ENCODE measurements at regions not wholly inside any gene's neighbourhood (a gene's known extent, or its start where the extent isn't known, plus 50 kb on each side); places are given as distances from the start of the nearest gene placed in this dataset.

DNA sequence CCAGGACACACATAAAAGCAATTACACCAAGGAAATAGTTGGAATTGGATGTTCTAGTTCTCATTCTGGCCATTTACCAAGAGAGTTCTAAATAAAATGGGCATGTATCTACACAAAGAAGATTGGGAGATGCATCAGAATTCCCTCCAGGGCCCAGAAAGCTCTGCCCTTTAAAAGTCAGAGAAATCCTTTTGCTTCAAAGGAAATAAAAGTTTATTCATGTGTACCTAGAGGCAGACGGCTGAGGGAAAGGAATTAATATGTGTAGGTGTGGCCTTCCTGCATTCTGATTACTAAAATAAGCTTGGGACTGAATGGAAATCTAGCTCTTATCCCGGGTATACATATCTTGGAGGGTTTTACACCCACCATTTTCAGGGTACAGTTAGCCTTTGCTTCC is 719.4 kb downstream of the SEMA5A start:
- Histone ChIP-seq H3K9ac (ENCODE audit: control insufficient read depth, insufficient read depth, low read length) (no peak overlapping the region), H3K27me3 (replicated peaks in 1 of 2; ENCODE audit: control insufficient read depth in 2 of 2, insufficient read depth in 2 of 2, low read length in 1 of 2) (no peaks in the 10 kb centered on the region), H3K4me1 (ENCODE audit: control insufficient read depth, insufficient read depth, low read length) (no peaks in the 10 kb centered on the region), H3K27ac (ENCODE audit: control insufficient read depth, insufficient read depth) (no peak overlapping the region), H3K36me3 (ENCODE audit: control insufficient read depth in 2 of 2, insufficient read depth in 2 of 2, low read length in 1 of 2) (no peaks in the 10 kb centered on the region), H3K4me3 (no peak overlapping the region), H3K4me2 (ENCODE audit: control insufficient read depth, insufficient read depth) (no peak overlapping the region), H3K9me3 (replicated peaks; ENCODE audit: control insufficient read depth, insufficient read depth, low read length) (no peaks in the 10 kb centered on the region), H4K20me1 (ENCODE audit: control insufficient read depth, insufficient read depth) (no peaks in the 10 kb centered on the region), H2AFZ (ENCODE audit: control insufficient read depth, low read depth, low read length) (no peak overlapping the region), H3K79me2 (ENCODE audit: control insufficient read depth, insufficient read depth, low read length) (no peaks in the 10 kb centered on the region)
- DNase-seq (ENCODE audit: low read depth, low spot score) (no peak), FAIRE-seq (no peak), ATAC-seq (no peak)
- no TSS peak for BruUV-seq (replicated peaks)
- ChIA-PET RAD21 (ENCODE audit: unreplicated experiment) (no interaction called here), SMC1A (ENCODE audit: uncharacterized antibody, unreplicated experiment) (no interaction called here), CTCF (no interaction called here), POLR2A (no interaction called here)
- intact Hi-C loops (cut with micrococcal nuclease; ENCODE audit: unreplicated experiment) = no loop called here
- TF ChIP-seq BMI1 (IDR thresholded peaks at IDR 0.05; ENCODE audit: borderline replicate concordance) = no peak
- TF ChIP-seq CREM (IDR thresholded peaks at IDR 0.05; ENCODE audit: low read depth) = no peak
- TF ChIP-seq SIN3A (IDR thresholded peaks at IDR 0.05; ENCODE audit: low read depth, low read length) = no peak
- TF ChIP-seq MYC (IDR thresholded peaks at IDR 0.05; ENCODE audit: insufficient read depth, insufficient read length, insufficient replicate concordance, low read length, severe bottlenecking) = no peak
- TF ChIP-seq PAX5 (IDR thresholded peaks at IDR 0.05; ENCODE audit: borderline replicate concordance, low read depth, low read length) = no peak
- TF ChIP-seq STAT1 (conservative IDR thresholded peaks at IDR 0.05) = no peak
- no peak for TF ChIP-seq POU2F2 (IDR thresholded peaks at IDR 0.05; ENCODE audit: borderline replicate concordance, low read depth, low read length)
- no peak for TF ChIP-seq ZBED1 (IDR thresholded peaks at IDR 0.05; ENCODE audit: borderline replicate concordance)
- TF ChIP-seq SUZ12 (IDR thresholded peaks at IDR 0.05; ENCODE audit: unreplicated experiment) = no peak
- TF ChIP-seq ATF2 (IDR thresholded peaks at IDR 0.05; ENCODE audit: low read length) = no peak
- TF ChIP-seq ZBTB33 (IDR thresholded peaks at IDR 0.05) = no peak
- no peak for TF ChIP-seq NFYB (IDR thresholded peaks at IDR 0.05; ENCODE audit: insufficient read depth, low read depth, low read length)
- no peak for TF ChIP-seq RB1 (IDR thresholded peaks at IDR 0.05; ENCODE audit: borderline replicate concordance)
- no peak for TF ChIP-seq CUX1 (IDR thresholded peaks at IDR 0.05; ENCODE audit: insufficient replicate concordance, low read depth, low read length)
- TF ChIP-seq BHLHE40 (IDR thresholded peaks at IDR 0.05; ENCODE audit: borderline replicate concordance in 1 of 2, low read depth in 2 of 2, low read length in 1 of 2) = no peak
- no peak for TF ChIP-seq CHD1 (IDR thresholded peaks at IDR 0.05; ENCODE audit: low read depth, low read length)
- TF ChIP-seq SRF (IDR thresholded peaks at IDR 0.05; ENCODE audit: low read depth in 2 of 2, low read length in 2 of 2) = no peak
- no peak for TF ChIP-seq NFIC (IDR thresholded peaks at IDR 0.05; ENCODE audit: low read depth, low read length)
- in situ Hi-C loops (cut with MboI) = no loop called here
- 0% methylated on average over 2 of the region's 2 CpGs for WGBS (ENCODE audit: insufficient coverage, insufficient replicate concordance, low lambda C conversion rate, missing lambda C conversion rate)

Data from GM12878 (cell line).